GM23248 (cell line): ENCODE measurements at regions not wholly inside any gene's neighbourhood (a gene's known extent, or its start where the extent isn't known, plus 50 kb on each side); places are given as distances from the start of the nearest gene placed in this dataset.

Experiments
- DNase-seq: peaks from one replicate; pipeline ENCODE4 v3.0.0-alpha.2; 2015
- H2AFZ ChIP-seq: fragments of 200-600 bp; sonication (generic); 2 replicates; pipeline ENCODE4 v1.6.1; 2016; ENCODE audit warnings: antibody characterized with exemption
- H3F3A ChIP-seq: fragments of 200-600 bp; sonication (generic); 2 replicates; pipeline ENCODE4 v1.6.1; 2016; ENCODE audit warnings: mild to moderate bottlenecking, antibody characterized with exemption, mixed run types; ENCODE audit not compliant: insufficient read depth
- H3K27ac ChIP-seq: fragments of 200-600 bp; sonication (generic); 2 replicates; pipeline ENCODE4 v1.5.1; 2016; ENCODE audit warnings: mild to moderate bottlenecking
- H3K27me3 ChIP-seq: fragments of 200-600 bp; sonication (generic); replicated peaks from 2 replicates; pipeline ENCODE4 v1.6.1; 2016; ENCODE audit warnings: mild to moderate bottlenecking; ENCODE audit not compliant: insufficient read depth
- H3K36me3 ChIP-seq: fragments of 200-600 bp; sonication (generic); 2 replicates; pipeline ENCODE4 v1.6.1; 2016; ENCODE audit warnings: low read depth, mild to moderate bottlenecking
- H3K4me1 ChIP-seq: fragments of 200-600 bp; sonication (generic); 2 replicates; pipeline ENCODE4 v1.6.1; 2016; ENCODE audit warnings: mild to moderate bottlenecking; ENCODE audit not compliant: insufficient read depth
- H3K4me2 ChIP-seq: fragments of 200-600 bp; sonication (generic); one replicate; pipeline ENCODE4 v1.6.1; 2016; ENCODE audit warnings: mild to moderate bottlenecking; ENCODE audit not compliant: unreplicated experiment
- H3K4me3 ChIP-seq: fragments of 200-600 bp; sonication (generic); 2 replicates; pipeline ENCODE4 v1.5.1; 2016; ENCODE audit warnings: mild to moderate bottlenecking
- H3K79me2 ChIP-seq: fragments of 200-600 bp; sonication (generic); 2 replicates; pipeline ENCODE4 v1.6.1; 2016; ENCODE audit warnings: mild to moderate bottlenecking; ENCODE audit not compliant: insufficient read depth
- H3K9ac ChIP-seq: fragments of 200-600 bp; sonication (generic); 2 replicates; pipeline ENCODE4 v1.6.1; 2016; ENCODE audit warnings: mild to moderate bottlenecking
- H3K9me2 ChIP-seq: fragments of 200-600 bp; sonication (generic); 2 replicates; pipeline ENCODE4 v1.6.1; 2016; ENCODE audit warnings: mixed run types, mild to moderate bottlenecking, moderate library complexity; ENCODE audit not compliant: insufficient read depth
- H3K9me3 ChIP-seq: fragments of 200-600 bp; sonication (generic); one replicate; pipeline ENCODE4 v1.6.1; 2017; ENCODE audit warnings: low read depth
- H4K20me1 ChIP-seq: fragments of 200-600 bp; sonication (generic); 2 replicates; pipeline ENCODE4 v1.6.0; 2016; ENCODE audit not compliant: insufficient read depth
- EZH2 ChIP-seq: fragments of 200-600 bp; sonication (generic); IDR thresholded peaks from 2 replicates; pipeline ENCODE4 v1.6.1; 2018; ENCODE audit warnings: antibody characterized with exemption, mild to moderate bottlenecking; ENCODE audit not compliant: insufficient read depth, poor library complexity, severe bottlenecking
- EZH2phosphoT487 ChIP-seq: fragments of 200-600 bp; sonication (generic); IDR thresholded peaks from 2 replicates; pipeline ENCODE4 v1.6.1; 2018; ENCODE audit warnings: antibody characterized with exemption, moderate library complexity, mild to moderate bottlenecking, low read depth; ENCODE audit not compliant: insufficient read depth
- WGBS, 2 experiments: methylation state at CpG; one replicate each; pipeline ENCODE4 v1.1.6; 2015 to 2017; ENCODE audit warnings: low lambda C conversion rate in 2 of 2, low coverage in 1 of 2; ENCODE audit errors: missing lambda C conversion rate in 2 of 2; 5-methylcytosine and 5-hydroxymethylcytosine counted together
- in situ Hi-C: fragments of 300-500 bp; cut with MboI; formaldehyde crosslinking; loops from 2 replicates; pipeline ENCODE4 v1.15.0; 2020

DNA sequence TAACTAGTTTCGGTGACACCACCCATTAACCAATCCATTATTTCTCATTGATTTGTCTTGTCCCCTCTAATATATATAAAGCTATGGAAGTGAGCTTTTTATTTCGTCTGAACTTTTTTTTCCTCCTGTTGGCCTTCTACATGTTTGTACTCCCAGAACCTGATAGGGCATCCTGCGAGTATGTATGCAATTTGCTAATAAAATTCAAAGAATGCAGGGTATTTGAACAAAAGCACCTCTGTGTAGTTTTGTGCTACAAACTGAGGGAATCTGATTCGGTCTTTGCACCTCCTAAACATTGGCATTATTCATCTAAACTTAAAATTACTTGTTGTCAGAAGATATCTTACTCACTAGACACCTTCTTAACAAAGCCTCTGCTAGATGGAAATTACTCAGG lies 242.9 kb upstream of the TMEFF2 start:
- Histone ChIP-seq H3K9me2 (no peaks in the 10 kb centered on the region), H4K20me1 (no peaks in the 10 kb centered on the region), H3K9ac (no peak overlapping the region), H3K27me3 (no peaks in the 10 kb centered on the region), H3K4me3 (no peak overlapping the region), H3K4me2 (no peak overlapping the region), H3K27ac (no peak overlapping the region), H3K4me1 (no peaks in the 10 kb centered on the region), H3F3A (no peaks in the 10 kb centered on the region), H2AFZ (no peak overlapping the region), H3K79me2 (no peaks in the 10 kb centered on the region), H3K36me3 (no peaks in the 10 kb centered on the region), H3K9me3 (no peaks in the 10 kb centered on the region)
- TF ChIP-seq EZH2: no peak
- no peak for TF ChIP-seq EZH2phosphoT487
- no peak for DNase-seq
- WGBS, 2 experiments: 12 to 13% methylated on average over 4 of the region's 4 CpGs
- in situ Hi-C loops: no loop called here

DNA sequence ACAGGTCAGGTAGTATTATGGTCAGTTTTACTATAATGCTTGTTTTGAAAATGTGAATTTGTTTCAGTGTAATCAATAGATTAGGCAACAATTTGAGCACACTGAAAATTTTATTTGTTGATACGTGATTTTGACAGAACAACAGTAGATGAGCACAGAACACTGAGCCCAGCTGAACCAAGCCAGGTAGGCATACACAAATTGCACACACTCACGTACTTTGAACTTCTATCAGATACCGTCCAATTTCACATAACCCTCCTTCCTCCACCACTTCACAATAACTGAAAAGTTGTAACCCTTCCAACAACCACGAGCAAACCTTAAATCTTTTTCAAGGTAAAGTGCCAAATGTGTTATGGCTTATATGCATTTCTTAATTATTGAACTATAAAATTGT lies 229.5 kb upstream of the TMEFF2 start:
- Histone ChIP-seq H3F3A (no peaks in the 10 kb centered on the region), H3K4me1 (no peaks in the 10 kb centered on the region), H3K27ac (no peak overlapping the region), H3K9ac (no peak overlapping the region), H3K27me3 (no peaks in the 10 kb centered on the region), H3K36me3 (no peaks in the 10 kb centered on the region), H3K9me3 (no peaks in the 10 kb centered on the region), H3K4me2 (no peak overlapping the region), H3K79me2 (no peaks in the 10 kb centered on the region), H3K4me3 (no peak overlapping the region), H4K20me1 (no peaks in the 10 kb centered on the region), H2AFZ (no peak overlapping the region), H3K9me2 (no peaks in the 10 kb centered on the region)
- no peak for DNase-seq
- TF ChIP-seq EZH2phosphoT487 (no peak), EZH2 (no peak)
- in situ Hi-C loops: no loop called here
- WGBS, 2 experiments: 38 to 43% methylated on average over 4 of the region's 4 CpGs

GRCh38 chr2:192419786-192420185 lies 225.1 kb upstream of the TMEFF2 start:
- no peaks in the 10 kb centered on the region for H3K27me3 ChIP-seq
- no peaks in the 10 kb centered on the region for H3F3A ChIP-seq

GRCh38 chr2:192416060-192416459 lies 221.3 kb upstream of the TMEFF2 start:
- Histone ChIP-seq H3F3A (no peaks in the 10 kb centered on the region), H3K9me2 (no peaks in the 10 kb centered on the region), H3K9ac (no peak overlapping the region), H2AFZ (no peak overlapping the region), H3K4me3 (no peak overlapping the region), H3K9me3 (peaks cover 3% of the 10 kb centered on the region), H3K79me2 (no peaks in the 10 kb centered on the region), H3K4me1 (no peaks in the 10 kb centered on the region), H4K20me1 (no peaks in the 10 kb centered on the region), H3K27me3 (no peaks in the 10 kb centered on the region), H3K36me3 (no peaks in the 10 kb centered on the region), H3K4me2 (no peak overlapping the region), H3K27ac (no peak overlapping the region)
- WGBS, 2 experiments: 7 to 15% methylated on average over 4 of the region's 4 CpGs
- DNase-seq: no peak
- no peak for TF ChIP-seq EZH2
- no peak for TF ChIP-seq EZH2phosphoT487
- in situ Hi-C loops: no loop called here

More at GRCh38 chr2:192419786-192420185, 225.1 kb upstream of the TMEFF2 start:
- 0 to 13% methylated on average over 2 of the region's 2 CpGs for WGBS, 2 experiments
- no peak overlapping the region for H3K27ac ChIP-seq
- no peak for TF ChIP-seq EZH2phosphoT487
- no peak for TF ChIP-seq EZH2
- H3K36me3 ChIP-seq: no peaks in the 10 kb centered on the region
- H3K4me1 ChIP-seq: no peaks in the 10 kb centered on the region
- no peak overlapping the region for H2AFZ ChIP-seq
- H3K4me2 ChIP-seq: no peak overlapping the region
- no peak overlapping the region for H3K9ac ChIP-seq
- DNase-seq: no peak
- no peaks in the 10 kb centered on the region for H3K79me2 ChIP-seq
- H4K20me1 ChIP-seq: no peaks in the 10 kb centered on the region
- no peaks in the 10 kb centered on the region for H3K9me2 ChIP-seq
- H3K4me3 ChIP-seq: no peak overlapping the region
- in situ Hi-C loops: no loop called here
- H3K9me3 ChIP-seq: peaks cover 3% of the 10 kb centered on the region

GRCh38 chr2:192414794-192415193 lies 220.1 kb upstream of the TMEFF2 start:
- Histone ChIP-seq H4K20me1 (no peaks in the 10 kb centered on the region), H3K27ac (no peak overlapping the region), H2AFZ (no peak overlapping the region), H3K9me2 (no peaks in the 10 kb centered on the region; the same call in 1 of the 2 replicates), H3K79me2 (no peaks in the 10 kb centered on the region), H3K4me1 (no peaks in the 10 kb centered on the region), H3K4me3 (no peak overlapping the region), H3F3A (no peaks in the 10 kb centered on the region), H3K9ac (no peak overlapping the region), H3K36me3 (no peaks in the 10 kb centered on the region), H3K27me3 (no peaks in the 10 kb centered on the region), H3K4me2 (no peak overlapping the region), H3K9me3 (peaks cover 3% of the 10 kb centered on the region)
- TF ChIP-seq EZH2: no peak
- no peak for TF ChIP-seq EZH2phosphoT487
- in situ Hi-C loops: no loop called here
- DNase-seq: no peak
- 54 to 56% methylated on average over 18 of the region's 18 CpGs for WGBS, 2 experiments
